Activated CD4-positive, alpha-beta T cell treated with anti-CD3 and anti-CD28 coated beads, Interleukin-2, amount 10 ng/mL, durations not matched to agents 7 days and 5 days (primary cell): ENCODE measurements at regions not wholly inside any gene's neighbourhood (a gene's known extent, or its start where the extent isn't known, plus 50 kb on each side); places are given as distances from the start of the nearest gene placed in this dataset.
A peak's percentile ranks its signal among the peaks of the same experiment; 100 is the strongest.
"Not testable (repeated sequence)": the region's sequence is repeated elsewhere in the genome, so short reads cannot be mapped to it uniquely, and the experiment has no call there.

Experiments used
- CTCF ChIA-PET: fragments of 350-600 bp; sonication (Branson Sonifier 250); formaldehyde crosslinking; loops from one replicate; lab custom pipeline; 2021; ENCODE audit warnings: antibody characterized with exemption; lab: Charles Lee
- POLR2A ChIA-PET: fragments of 350-600 bp; sonication (Branson Sonifier 250); formaldehyde crosslinking; loops from one replicate; lab custom pipeline; 2021; ENCODE audit warnings: antibody characterized with exemption; lab: Charles Lee
- DNase-seq: peaks from one replicate; pipeline ENCODE4 v3.0.0-alpha.2; 2020
- H3K27ac Mint-ChIP-seq: one replicate; pipeline ENCODE4 v1.8.0; 2021; ENCODE audit warnings: mild to moderate bottlenecking, moderate library complexity, mixed read lengths
- H3K27me3 Mint-ChIP-seq: one replicate; pipeline ENCODE4 v1.8.0; 2021; ENCODE audit warnings: mixed read lengths
- H3K36me3 Mint-ChIP-seq: one replicate; pipeline ENCODE4 v1.8.0; 2021; ENCODE audit warnings: low read depth, mixed read lengths
- H3K4me1 Mint-ChIP-seq: one replicate; pipeline ENCODE4 v1.8.0; 2021; ENCODE audit warnings: mixed read lengths
- H3K4me3 Mint-ChIP-seq: one replicate; pipeline ENCODE4 v1.8.0; 2021; ENCODE audit warnings: mild to moderate bottlenecking, moderate library complexity, mixed read lengths
- H3K9me3 Mint-ChIP-seq: one replicate; pipeline ENCODE4 v1.8.0; 2021; ENCODE audit warnings: mixed read lengths

- no peaks in the 10 kb centered on the region for H3K4me1 Mint-ChIP-seq
- H3K4me3 Mint-ChIP-seq, result no peak overlapping the region
- DNase-seq, result no peak
- no peaks in the 10 kb centered on the region for H3K27me3 Mint-ChIP-seq
- no peaks in the 10 kb centered on the region for H3K9me3 Mint-ChIP-seq
- POLR2A ChIA-PET, result no interaction called here
- no peak overlapping the region for H3K27ac Mint-ChIP-seq
- CTCF ChIA-PET, result no interaction called here
- H3K36me3 Mint-ChIP-seq, result no peaks in the 10 kb centered on the region
Measured at GRCh38 chr2:194545978-194546377, 1111.0 kb upstream of the SLC39A10 start.

- no peak overlapping the region for H3K27ac Mint-ChIP-seq
- ChIA-PET POLR2A (no interaction called here), CTCF (no interaction called here)
- DNase-seq, result no peak
- no peaks in the 10 kb centered on the region for H3K9me3 Mint-ChIP-seq
- H3K4me3 Mint-ChIP-seq, result no peak overlapping the region
- H3K4me1 Mint-ChIP-seq, result no peaks in the 10 kb centered on the region
- H3K27me3 Mint-ChIP-seq, result no peaks in the 10 kb centered on the region
- no peaks in the 10 kb centered on the region for H3K36me3 Mint-ChIP-seq
Measured at GRCh38 chr2:194539425-194539824, 1117.6 kb upstream of the SLC39A10 start.

GRCh38 chr2:194526121-194526520 lies 1130.9 kb upstream of the SLC39A10 start:
- no peaks in the 10 kb centered on the region for H3K4me1 Mint-ChIP-seq

GRCh38 chr2:194514281-194514680 lies 1142.7 kb upstream of the SLC39A10 start:
- H3K36me3 Mint-ChIP-seq, result no peaks in the 10 kb centered on the region
- H3K4me3 Mint-ChIP-seq, result no peak overlapping the region
- H3K27me3 Mint-ChIP-seq, result no peaks in the 10 kb centered on the region
- H3K4me1 Mint-ChIP-seq, result no peaks in the 10 kb centered on the region
- H3K9me3 Mint-ChIP-seq, result no peaks in the 10 kb centered on the region
- no peak overlapping the region for H3K27ac Mint-ChIP-seq
- CTCF ChIA-PET, result no interaction called here
- DNase-seq, result no peak
- POLR2A ChIA-PET, result no interaction called here

More at GRCh38 chr2:194526121-194526520, 1130.9 kb upstream of the SLC39A10 start:
- no peak overlapping the region for H3K27ac Mint-ChIP-seq
- no peak for DNase-seq
- H3K36me3 Mint-ChIP-seq, result no peaks in the 10 kb centered on the region
- no peaks in the 10 kb centered on the region for H3K27me3 Mint-ChIP-seq
- POLR2A ChIA-PET, result no interaction called here
- no peak overlapping the region for H3K4me3 Mint-ChIP-seq
- CTCF ChIA-PET, result no interaction called here
- H3K9me3 Mint-ChIP-seq, result no peaks in the 10 kb centered on the region

GRCh38 chr2:194511070-194511469 lies 1146.0 kb upstream of the SLC39A10 start:
- H3K4me3 Mint-ChIP-seq, H3K4me1 Mint-ChIP-seq, H3K36me3 Mint-ChIP-seq, DNase-seq, CTCF ChIA-PET, H3K27me3 Mint-ChIP-seq, H3K9me3 Mint-ChIP-seq, POLR2A ChIA-PET, H3K27ac Mint-ChIP-seq: not testable (repeated sequence)

GRCh38 chr2:194504876-194505275 lies 1152.2 kb upstream of the SLC39A10 start:
- H3K4me3 Mint-ChIP-seq, H3K27ac Mint-ChIP-seq, H3K4me1 Mint-ChIP-seq, H3K9me3 Mint-ChIP-seq, H3K36me3 Mint-ChIP-seq, DNase-seq, H3K27me3 Mint-ChIP-seq, POLR2A ChIA-PET, CTCF ChIA-PET: not testable (repeated sequence)

- POLR2A ChIA-PET, result no interaction called here
- no peaks in the 10 kb centered on the region for H3K36me3 Mint-ChIP-seq
- no peaks in the 10 kb centered on the region for H3K4me1 Mint-ChIP-seq
- no peaks in the 10 kb centered on the region for H3K9me3 Mint-ChIP-seq
- H3K4me3 Mint-ChIP-seq, result no peak overlapping the region
- no peak overlapping the region for H3K27ac Mint-ChIP-seq
- CTCF ChIA-PET, result no interaction called here
- H3K27me3 Mint-ChIP-seq, result no peaks in the 10 kb centered on the region
- DNase-seq, result no peak
Measured at GRCh38 chr2:194495046-194495445, 1162.0 kb upstream of the SLC39A10 start.

- ChIA-PET POLR2A (no interaction called here), CTCF (no interaction called here)
- Mint-ChIP-seq H3K27me3 (no peaks in the 10 kb centered on the region), H3K9me3 (no peaks in the 10 kb centered on the region), H3K4me1 (no peaks in the 10 kb centered on the region), H3K4me3 (no peak overlapping the region), H3K27ac (no peak overlapping the region), H3K36me3 (no peaks in the 10 kb centered on the region)
- DNase-seq, result no peak
Measured at GRCh38 chr2:194494401-194494800, 1162.6 kb upstream of the SLC39A10 start.

- Mint-ChIP-seq H3K36me3 (no peaks in the 10 kb centered on the region), H3K27me3 (no peaks in the 10 kb centered on the region), H3K27ac (no peak overlapping the region), H3K4me1 (no peaks in the 10 kb centered on the region), H3K4me3 (no peak overlapping the region), H3K9me3 (no peaks in the 10 kb centered on the region)
- CTCF ChIA-PET, result interaction anchor here (0.6 kb wide), 1 partner anchor 21 kb away, joined by 3 read pairs; no protein-coding TSS in a partner anchor
- no peak for DNase-seq
- POLR2A ChIA-PET, result no interaction called here
Measured at GRCh38 chr2:194491409-194492115, 1165.5 kb upstream of the SLC39A10 start.

GRCh38 chr2:194486326-194486725 lies 1170.7 kb upstream of the SLC39A10 start:
- Mint-ChIP-seq H3K4me3 (no peak overlapping the region), H3K27ac (no peak overlapping the region), H3K36me3 (no peaks in the 10 kb centered on the region), H3K4me1 (no peaks in the 10 kb centered on the region), H3K9me3 (no peaks in the 10 kb centered on the region), H3K27me3 (no peaks in the 10 kb centered on the region)
- ChIA-PET POLR2A (no interaction called here), CTCF (no interaction called here)
- DNase-seq, result no peak

GRCh38 chr2:194483041-194483440 lies 1174.0 kb upstream of the SLC39A10 start:
- H3K4me3 Mint-ChIP-seq, result no peak overlapping the region
- H3K9me3 Mint-ChIP-seq, result no peaks in the 10 kb centered on the region
- DNase-seq, result no peak
- H3K36me3 Mint-ChIP-seq, result no peaks in the 10 kb centered on the region
- CTCF ChIA-PET, result no interaction called here
- POLR2A ChIA-PET, result no interaction called here
- no peaks in the 10 kb centered on the region for H3K4me1 Mint-ChIP-seq
- no peaks in the 10 kb centered on the region for H3K27me3 Mint-ChIP-seq
- H3K27ac Mint-ChIP-seq, result no peak overlapping the region

- no peaks in the 10 kb centered on the region for H3K4me1 Mint-ChIP-seq
Measured at GRCh38 chr2:194465641-194466040, 1191.4 kb upstream of the SLC39A10 start.

GRCh38 chr2:194464964-194465638 lies 1191.9 kb upstream of the SLC39A10 start:
- CTCF ChIA-PET, result interaction anchor here (0.8 kb wide), 1 partner anchor 55 kb away, joined by 3 read pairs; no protein-coding TSS in a partner anchor

More at GRCh38 chr2:194465641-194466040, 1191.4 kb upstream of the SLC39A10 start:
- H3K27ac Mint-ChIP-seq, result no peak overlapping the region
- no peak overlapping the region for H3K4me3 Mint-ChIP-seq
- H3K36me3 Mint-ChIP-seq, result no peaks in the 10 kb centered on the region
- CTCF ChIA-PET, result interaction anchor here (0.8 kb wide), 1 partner anchor 56 kb away, joined by 3 read pairs; no protein-coding TSS in a partner anchor
- POLR2A ChIA-PET, result no interaction called here
- DNase-seq, result no peak
- no peaks in the 10 kb centered on the region for H3K27me3 Mint-ChIP-seq
- H3K9me3 Mint-ChIP-seq, result no peaks in the 10 kb centered on the region

More at GRCh38 chr2:194464964-194465638, 1191.9 kb upstream of the SLC39A10 start:
- POLR2A ChIA-PET, result no interaction called here
- H3K27ac Mint-ChIP-seq, result no peak overlapping the region
- no peaks in the 10 kb centered on the region for H3K9me3 Mint-ChIP-seq
- peak; percentile 16 for DNase-seq
- no peaks in the 10 kb centered on the region for H3K36me3 Mint-ChIP-seq
- no peaks in the 10 kb centered on the region for H3K4me1 Mint-ChIP-seq
- no peak overlapping the region for H3K4me3 Mint-ChIP-seq
- H3K27me3 Mint-ChIP-seq, result no peaks in the 10 kb centered on the region
